D721Med (cell line): ENCODE measurements at regions not wholly inside any gene's neighbourhood (a gene's known extent, or its start where the extent isn't known, plus 50 kb on each side); places are given as distances from the start of the nearest gene placed in this dataset.
"Not testable (repeated sequence)": the region's sequence is repeated elsewhere in the genome, so short reads cannot be mapped to it uniquely, and the experiment has no call there.

Source experiments
- DNase-seq: peaks from one replicate; pipeline ENCODE4 v3.0.0; 2011; ENCODE audit warnings: low spot score; ENCODE audit not compliant: insufficient read length
- FAIRE-seq: peaks from 2 replicates; lab custom pipeline; 2011; peaks lifted over from hg19 to GRCh38; lab: Jason Lieb, UNC
- CTCF ChIP-seq: IDR thresholded peaks from 2 replicates; pipeline ENCODE4 v1.5.1; 2012; ENCODE audit warnings: mild to moderate bottlenecking, control low read depth; ENCODE audit not compliant: insufficient read depth; ENCODE audit errors: missing control alignments

GRCh38 chr11:33533386-33534052 lies 167.1 kb downstream of the C11orf91 start:
- DNase-seq (no peak), FAIRE-seq (no peak)
- no peak for TF ChIP-seq CTCF

DNA sequence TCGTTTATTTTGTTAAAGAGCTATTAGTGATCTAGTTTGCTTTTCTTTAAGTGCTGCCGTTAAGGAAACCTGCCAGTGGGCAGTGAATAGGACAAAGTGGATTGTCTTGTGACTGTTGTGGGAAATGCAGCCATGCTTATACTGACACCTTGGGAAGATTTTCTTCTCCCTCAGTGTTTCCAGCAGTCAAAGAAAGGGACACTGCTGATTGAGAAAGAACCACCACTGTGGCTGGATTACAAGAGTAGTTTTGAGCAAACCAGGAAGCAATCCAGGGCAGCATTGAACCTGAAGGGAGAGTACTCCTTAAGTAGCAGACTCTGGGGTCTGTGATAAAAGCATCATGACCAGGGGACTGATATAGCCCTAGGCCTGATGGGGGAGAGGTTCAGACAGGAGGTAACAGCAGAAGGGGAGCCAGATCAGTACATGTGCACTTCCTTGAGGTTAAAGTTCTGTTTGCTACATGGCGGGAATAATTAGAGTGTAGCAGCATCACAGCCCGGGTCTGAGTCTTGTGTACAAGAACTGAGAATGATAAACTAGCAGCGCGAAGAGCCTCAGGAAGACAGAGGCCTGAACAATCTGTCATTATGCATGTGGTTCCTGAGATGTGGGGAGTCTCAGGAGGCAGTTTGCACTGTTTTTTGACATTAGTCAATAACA lies 167.8 kb downstream of the C11orf91 start:
- no peak for TF ChIP-seq CTCF
- FAIRE-seq = no peak
- DNase-seq = no peak

- no peak for FAIRE-seq
- no peak for TF ChIP-seq CTCF
- no peak for DNase-seq
These were observed 168.4 kb downstream of the C11orf91 start for GRCh38 chr11:33532257-33532656.

DNA sequence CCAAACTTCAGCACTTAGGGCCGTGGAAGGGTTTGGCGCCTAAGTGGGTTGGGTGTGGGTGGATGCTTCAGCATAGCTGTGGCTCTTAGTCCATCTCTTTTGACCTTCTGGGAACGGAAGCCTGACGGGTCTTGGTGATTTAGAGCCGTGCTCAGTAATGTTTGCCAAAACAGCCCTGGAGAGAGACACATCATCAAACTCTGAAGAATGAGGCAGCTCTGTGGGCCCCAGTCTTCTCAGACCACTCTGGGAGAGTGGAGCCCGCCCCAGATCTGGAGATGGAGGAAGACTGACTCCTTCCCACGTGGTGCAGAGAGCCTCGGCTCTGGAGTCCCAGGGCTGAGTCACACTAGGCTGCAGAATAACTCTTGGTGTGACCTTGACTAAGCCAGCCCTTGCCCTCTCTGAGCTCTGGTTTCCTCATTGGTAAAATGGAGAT lies 168.9 kb downstream of the C11orf91 start:
- FAIRE-seq (no peak), DNase-seq (no peak)
- no peak for TF ChIP-seq CTCF

DNA sequence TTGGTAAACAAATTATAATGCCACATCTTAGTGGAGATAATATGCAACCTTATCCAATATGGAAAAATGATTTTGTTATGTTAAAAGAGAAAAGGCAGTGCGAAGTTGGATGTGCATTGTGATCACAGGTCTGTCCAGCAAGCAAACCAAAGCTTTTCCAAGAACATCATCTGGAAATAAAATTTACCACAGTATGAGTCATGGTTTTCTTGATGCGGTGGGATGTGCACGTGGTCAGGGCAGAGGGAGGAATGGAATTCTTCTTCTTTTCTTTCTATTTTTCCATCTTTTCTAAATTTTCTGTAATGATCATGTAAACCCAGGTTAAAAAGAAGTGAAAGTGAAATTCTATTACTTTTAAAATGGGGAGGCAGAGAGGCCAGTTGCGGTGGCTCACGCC lies 169.8 kb downstream of the C11orf91 start:
- TF ChIP-seq CTCF = no peak
- DNase-seq (no peak), FAIRE-seq (no peak)

DNA sequence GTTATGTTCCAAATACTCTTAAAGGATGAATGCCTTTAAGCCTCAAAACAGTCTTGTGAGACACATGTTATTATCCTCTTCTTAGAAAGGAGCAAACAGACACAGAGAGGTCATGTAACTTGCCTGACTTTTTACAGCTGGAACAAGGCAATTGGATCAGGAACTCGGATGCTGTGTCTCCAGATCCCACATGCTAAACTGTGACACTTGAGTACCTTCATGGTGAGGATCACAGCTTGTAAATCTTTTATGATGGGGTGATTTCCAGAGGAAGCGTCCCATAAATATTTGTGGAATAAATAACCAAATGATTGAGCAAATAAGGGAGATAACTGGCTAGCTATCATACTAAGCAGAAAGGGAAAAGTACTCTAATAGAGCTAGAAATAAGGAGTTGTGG lies 171.2 kb downstream of the C11orf91 start:
- no peak for FAIRE-seq
- no peak for TF ChIP-seq CTCF
- DNase-seq = no peak

DNA sequence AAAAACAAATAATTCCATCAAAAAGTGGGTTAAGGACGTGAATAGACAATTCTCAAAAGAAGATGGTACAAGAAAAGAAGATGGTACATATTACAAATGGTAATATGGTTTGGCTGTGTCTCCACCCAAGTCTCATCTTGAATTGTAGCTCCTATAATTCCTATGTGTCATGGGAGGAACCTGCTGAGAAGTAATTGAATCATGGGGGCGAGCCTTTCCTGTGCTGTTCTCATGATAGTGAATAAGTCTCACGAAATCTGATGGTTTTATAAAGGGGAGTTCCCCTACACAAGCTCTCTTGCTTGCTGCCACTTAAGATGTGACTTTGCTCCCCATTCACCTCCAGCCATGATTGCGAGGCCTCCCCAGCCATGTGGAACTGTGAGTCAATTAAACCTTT lies 172.9 kb downstream of the C11orf91 start:
- not testable (repeated sequence) for DNase-seq, FAIRE-seq

- FAIRE-seq = no peak
- TF ChIP-seq CTCF = no peak
- DNase-seq = no peak
These were observed 174.8 kb downstream of the C11orf91 start for GRCh38 chr11:33525789-33526188.
